PC-3 (cell line): ENCODE measurements at regions not wholly inside any gene's neighbourhood (a gene's known extent, or its start where the extent isn't known, plus 50 kb on each side); places are given as distances from the start of the nearest gene placed in this dataset.

Experiments used
- ATAC-seq: fragments of 200-7000 bp; cut with Tn5 transposase; 2 replicates; pipeline ENCODE4 v1.9.1; 2020; ENCODE audit warnings: mild to moderate bottlenecking, moderate library complexity
- BruUV-seq: library from RNA; stranded (reverse); fragments of 400-500 nt; replicated peaks from 2 replicates; lab custom pipeline; 2021; lab: Mats Ljungman, UMichigan
- CTCF ChIA-PET: fragments of 300-600 bp; sonication (Branson Sonifier 250); formaldehyde crosslinking; loops from one replicate; lab custom pipeline; 2022; ENCODE audit warnings: antibody characterized with exemption; lab: Charles Lee
- POLR2A ChIA-PET: fragments of 300-600 bp; sonication (Branson Sonifier 250); formaldehyde crosslinking; loops from one replicate; lab custom pipeline; 2022; ENCODE audit warnings: antibody characterized with exemption; ENCODE audit not compliant: unreplicated experiment; lab: Charles Lee
- DNase-seq: peaks from one replicate; pipeline ENCODE4 v3.0.0-alpha.2; 2015
- H2AFZ ChIP-seq: fragments of 300-600 bp; sonication (generic); 2 replicates; pipeline ENCODE4 v1.6.0; 2016; ENCODE audit warnings: antibody characterized with exemption, low read length
- H3F3A ChIP-seq: fragments of 300-600 bp; sonication (generic); one replicate; pipeline ENCODE4 v1.6.0; 2017; ENCODE audit warnings: antibody characterized with exemption, low read length, control low read depth, mild to moderate bottlenecking; ENCODE audit not compliant: unreplicated experiment
- H3K27ac ChIP-seq: fragments of 300-600 bp; sonication (generic); 2 replicates; pipeline ENCODE4 v1.5.1; 2016; ENCODE audit warnings: mild to moderate bottlenecking, low read length
- H3K27me3 ChIP-seq: fragments of 300-600 bp; sonication (generic); 2 replicates; pipeline ENCODE4 v1.6.1; 2016; ENCODE audit warnings: low read length, mixed read lengths
- H3K36me3 ChIP-seq: fragments of 300-600 bp; sonication (generic); 2 replicates; pipeline ENCODE4 v1.6.1; 2016; ENCODE audit warnings: low read depth, mixed run types, low read length, mixed read lengths
- H3K4me1 ChIP-seq: fragments of 300-600 bp; sonication (generic); 2 replicates; pipeline ENCODE4 v1.5.1; 2016; ENCODE audit warnings: low read length; ENCODE audit not compliant: insufficient read depth
- H3K4me2 ChIP-seq: fragments of 300-600 bp; sonication (generic); 2 replicates; pipeline ENCODE4 v1.6.0; 2016; ENCODE audit warnings: low read length
- H3K4me3 ChIP-seq: fragments of 300-600 bp; sonication (generic); 2 replicates; pipeline ENCODE4 v1.5.1; 2016; ENCODE audit warnings: mild to moderate bottlenecking, low read length, mixed read lengths
- H3K79me2 ChIP-seq: fragments of 300-600 bp; sonication (generic); 2 replicates; pipeline ENCODE4 v1.6.1; 2017; ENCODE audit warnings: low read length, mixed read lengths
- H3K9ac ChIP-seq: fragments of 300-600 bp; sonication (generic); 2 replicates; pipeline ENCODE4 v1.6.0; 2016; ENCODE audit warnings: mild to moderate bottlenecking, low read length
- H3K9me2 ChIP-seq: fragments of 300-600 bp; sonication (generic); replicated peaks from 2 replicates; pipeline ENCODE4 v1.6.1; 2016; ENCODE audit warnings: mixed run types, low read length, mixed read lengths
- H3K9me3 ChIP-seq: fragments of 300-600 bp; sonication (generic); 2 replicates; pipeline ENCODE4 v1.6.1; 2016; ENCODE audit warnings: low read length, mixed read lengths
- H4K20me1 ChIP-seq: fragments of 300-600 bp; sonication (generic); 2 replicates; pipeline ENCODE4 v1.6.1; 2016; ENCODE audit warnings: low read length, mixed read lengths
- CTCF ChIP-seq: fragments of 300-600 bp; sonication (generic); conservative IDR thresholded peaks from 2 replicates; pipeline ENCODE4 v1.5.1; 2017; ENCODE audit warnings: antibody characterized with exemption, low read depth, mild to moderate bottlenecking, low read length
- EZH2 ChIP-seq: fragments of 300-600 bp; sonication (generic); IDR thresholded peaks from one replicate; pipeline ENCODE4 v1.6.1; 2017; ENCODE audit warnings: antibody characterized with exemption, mild to moderate bottlenecking, low read length; ENCODE audit not compliant: unreplicated experiment
- EZH2phosphoT487 ChIP-seq: fragments of 300-600 bp; sonication (generic); IDR thresholded peaks from 2 replicates; pipeline ENCODE4 v1.6.1; 2018; ENCODE audit warnings: mild to moderate bottlenecking, antibody characterized with exemption, low read length, borderline replicate concordance
- intact Hi-C: fragments of 100-400 bp; cut with micrococcal nuclease; formaldehyde crosslinking; loops from 2 replicates; pipeline ENCODE4 v1.9.0; 2023

- Histone ChIP-seq H3K4me2 (no peak overlapping the region), H3K27me3 (no peaks in the 10 kb centered on the region), H3K36me3 (no peaks in the 10 kb centered on the region), H3K4me1 (peaks cover 4% of the 10 kb centered on the region; the same call in 1 of the 2 replicates), H3F3A (no peaks in the 10 kb centered on the region), H4K20me1 (no peaks in the 10 kb centered on the region), H3K9me2 (no peaks in the 10 kb centered on the region), H3K27ac (no peak overlapping the region), H3K9me3 (no peaks in the 10 kb centered on the region), H2AFZ (no peak overlapping the region), H3K9ac (no peak overlapping the region), H3K4me3 (no peak overlapping the region), H3K79me2 (no peaks in the 10 kb centered on the region)
- ATAC-seq: no peak
- no peak for DNase-seq
- POLR2A ChIA-PET: no interaction called here
- intact Hi-C loops: no loop called here
- no TSS peak for BruUV-seq
- TF ChIP-seq CTCF: no peak
- TF ChIP-seq EZH2phosphoT487: no peak
- TF ChIP-seq EZH2: no peak
- CTCF ChIA-PET: no interaction called here
Observed at GRCh38 chr13:95375706-95376105, 74.5 kb upstream of the ABCC4 start.

GRCh38 chr13:95378603-95379002 lies 77.4 kb upstream of the ABCC4 start:
- Histone ChIP-seq H3K36me3 (no peaks in the 10 kb centered on the region), H3K4me2 (no peak overlapping the region), H3K27ac (no peak overlapping the region), H3K4me1 (peaks cover 4% of the 10 kb centered on the region; the same call in 1 of the 2 replicates), H3K79me2 (no peaks in the 10 kb centered on the region), H3K4me3 (no peak overlapping the region), H4K20me1 (no peaks in the 10 kb centered on the region), H3F3A (no peaks in the 10 kb centered on the region), H3K9me3 (no peaks in the 10 kb centered on the region), H3K9ac (no peak overlapping the region), H3K9me2 (no peaks in the 10 kb centered on the region), H3K27me3 (no peaks in the 10 kb centered on the region), H2AFZ (no peak overlapping the region)
- no peak for TF ChIP-seq CTCF
- TF ChIP-seq EZH2phosphoT487: no peak
- no peak for TF ChIP-seq EZH2
- DNase-seq (peak; percentile 4), ATAC-seq (no peak)
- ChIA-PET POLR2A (no interaction called here), CTCF (no interaction called here)
- intact Hi-C loops: no loop called here
- no TSS peak for BruUV-seq

- Histone ChIP-seq H3K4me2 (peak overlapping the region; percentile 74), H3K27ac (no peak overlapping the region), H3F3A (no peaks in the 10 kb centered on the region), H3K4me1 (peaks cover 4% of the 10 kb centered on the region; the same call in 1 of the 2 replicates), H2AFZ (peak overlapping the region; percentile 66), H3K9me3 (no peaks in the 10 kb centered on the region), H3K9ac (no peak overlapping the region), H3K79me2 (no peaks in the 10 kb centered on the region), H3K9me2 (no peaks in the 10 kb centered on the region), H4K20me1 (no peaks in the 10 kb centered on the region), H3K27me3 (no peaks in the 10 kb centered on the region), H3K4me3 (peak overlapping the region; percentile 20; the same call in 1 of the 2 replicates), H3K36me3 (no peaks in the 10 kb centered on the region)
- ChIA-PET POLR2A (interaction anchor here (0.6 kb wide), 1 partner anchor 1262 kb away, joined by 8 read pairs; no protein-coding TSS in a partner anchor), CTCF (interaction anchor here (0.6 to 1.6 kb wide), 11 partner anchors 24 to 917 kb away, joined by 3 to 11 read pairs (median 4); partner anchors contain the start of gene ABCC4)
- peak; percentile 88 for ATAC-seq
- no TSS peak for BruUV-seq
- peak; percentile 85 for DNase-seq
- TF ChIP-seq EZH2 (no peak), CTCF (peak; percentile 76), EZH2phosphoT487 (no peak)
- intact Hi-C loops: loop anchor here (1.0 kb wide), 2 partner anchors 84 to 191 kb away; no protein-coding TSS in a partner anchor
Observed at GRCh38 chr13:95380468-95381211, 79.4 kb upstream of the ABCC4 start.
